ENCODE measurements at regions not wholly inside any gene's neighbourhood (a gene's known extent, or its start where the extent isn't known, plus 50 kb on each side); places are given as distances from the start of the nearest gene placed in this dataset.

GRCh38 chr4:32988165-32988811, 2268.1 kb downstream of the PCDH7 start:
- DNase-seq (ENCODE audit: low read depth) = no peak
- TF ChIP-seq CTCF (conservative IDR thresholded peaks at IDR 0.05; ENCODE audit: low read depth, low read length) = no peak
- no peak overlapping the region for H3K4me3 ChIP-seq (ENCODE audit: low read length)

- TF ChIP-seq CTCF (conservative IDR thresholded peaks at IDR 0.05; ENCODE audit: low read depth, low read length) = no peak
- H3K4me3 ChIP-seq (ENCODE audit: low read length) = no peak overlapping the region
These were observed 2271.5 kb downstream of the PCDH7 start for GRCh38 chr4:32991663-32992062.

GRCh38 chr4:32994981-32995881, 2275.1 kb downstream of the PCDH7 start:
- no peak overlapping the region for H3K4me3 ChIP-seq (ENCODE audit: low read length)
- DNase-seq (ENCODE audit: low read depth) = no peak
- TF ChIP-seq CTCF (conservative IDR thresholded peaks at IDR 0.05; ENCODE audit: low read depth, low read length) = no peak

More at GRCh38 chr4:32991663-32992062, 2271.5 kb downstream of the PCDH7 start:
- no peak for DNase-seq (ENCODE audit: low read depth)

- DNase-seq (ENCODE audit: low read depth) = peak; percentile 14
- no peak overlapping the region for H3K4me3 ChIP-seq (ENCODE audit: low read length)
- TF ChIP-seq CTCF (conservative IDR thresholded peaks at IDR 0.05; ENCODE audit: low read depth, low read length) = no peak
These were observed 2293.1 kb downstream of the PCDH7 start for GRCh38 chr4:33013282-33013681.

GRCh38 chr4:33025236-33025635, 2305.1 kb downstream of the PCDH7 start:
- TF ChIP-seq CTCF (conservative IDR thresholded peaks at IDR 0.05; ENCODE audit: low read depth, low read length) = no peak
- DNase-seq (ENCODE audit: low read depth) = no peak
- H3K4me3 ChIP-seq (ENCODE audit: low read length) = no peak overlapping the region

- no peak for TF ChIP-seq CTCF (conservative IDR thresholded peaks at IDR 0.05; ENCODE audit: low read depth, low read length)
- no peak overlapping the region for H3K4me3 ChIP-seq (ENCODE audit: low read length)
- DNase-seq (ENCODE audit: low read depth) = no peak
These were observed 2309.8 kb downstream of the PCDH7 start for GRCh38 chr4:33029976-33030375.

Data from retinal pigment epithelial cell (primary cell).